Sciatic nerve (tissue), 2 donors: ENCODE measurements at regions not wholly inside any gene's neighbourhood (a gene's known extent, or its start where the extent isn't known, plus 50 kb on each side); places are given as distances from the start of the nearest gene placed in this dataset.

Experiments used
- ATAC-seq: fragments of 200-7000 bp; cut with Tn5 transposase; one replicate; pipeline ENCODE4 v1.9.1; 2020; ENCODE audit warnings: mild to moderate bottlenecking, moderate library complexity
- DNase-seq: peaks from one replicate; pipeline ENCODE4 v3.0.0-alpha.2; 2020; ENCODE audit warnings: low spot score
- intact Hi-C: fragments of 100-400 bp; cut with DNase I; formaldehyde crosslinking; loops from one replicate; pipeline ENCODE4 v1.14.2; 2022
- donor health status: DM: no; HTN: no; CAD: no.
- donor health status: DM: no; HTN: no; CAD: no.

- intact Hi-C loops = no loop called here
- ATAC-seq = no peak
These were observed 217.9 kb downstream of the ENGASE start for GRCh38 chr17:79292501-79292900.

DNA sequence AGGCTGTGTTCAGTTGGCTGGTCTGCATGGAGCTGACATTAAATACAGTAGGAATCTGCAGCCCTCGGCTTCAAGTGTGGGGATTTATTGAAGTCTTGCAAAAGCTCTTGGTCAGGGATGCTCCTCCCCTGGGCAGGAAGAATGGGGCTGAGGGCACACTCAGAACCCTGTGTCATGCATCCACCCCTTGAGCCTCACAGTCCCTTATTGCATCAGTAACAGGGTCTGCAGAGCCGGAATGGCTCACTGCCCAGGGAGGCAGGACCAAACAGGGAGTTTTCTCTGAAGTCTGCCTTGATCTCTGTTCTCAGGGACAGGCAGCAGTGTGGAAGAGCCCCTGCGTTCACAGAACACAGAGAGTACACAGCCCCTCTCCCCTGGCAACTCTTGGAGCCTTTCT is 216.8 kb downstream of the ENGASE start:
- ATAC-seq (no peak), DNase-seq (no peak)
- intact Hi-C loops = no loop called here

More at GRCh38 chr17:79292501-79292900, 217.9 kb downstream of the ENGASE start:
- DNase-seq = no peak

DNA sequence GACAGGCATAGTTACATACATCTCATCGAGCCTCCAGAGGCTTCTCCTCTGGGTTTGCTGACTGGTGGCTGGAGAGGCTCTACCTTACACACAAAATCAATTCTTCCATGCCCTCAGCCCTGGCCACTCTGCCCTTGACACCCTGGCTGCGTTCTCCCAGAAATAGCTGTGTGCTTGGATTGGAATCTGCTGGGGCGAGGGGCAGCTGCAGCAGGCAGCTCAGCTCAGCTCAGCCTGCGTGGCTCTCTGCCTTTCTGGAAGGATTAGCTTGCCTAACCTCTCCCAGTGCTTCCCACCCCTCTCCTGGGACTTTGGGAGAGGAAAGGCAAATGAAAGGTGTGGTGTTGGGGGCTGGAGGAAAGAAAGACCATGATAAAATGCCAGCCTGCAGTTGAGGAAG is 216.1 kb downstream of the ENGASE start:
- no peak for DNase-seq
- ATAC-seq = no peak
- intact Hi-C loops = no loop called here

DNA sequence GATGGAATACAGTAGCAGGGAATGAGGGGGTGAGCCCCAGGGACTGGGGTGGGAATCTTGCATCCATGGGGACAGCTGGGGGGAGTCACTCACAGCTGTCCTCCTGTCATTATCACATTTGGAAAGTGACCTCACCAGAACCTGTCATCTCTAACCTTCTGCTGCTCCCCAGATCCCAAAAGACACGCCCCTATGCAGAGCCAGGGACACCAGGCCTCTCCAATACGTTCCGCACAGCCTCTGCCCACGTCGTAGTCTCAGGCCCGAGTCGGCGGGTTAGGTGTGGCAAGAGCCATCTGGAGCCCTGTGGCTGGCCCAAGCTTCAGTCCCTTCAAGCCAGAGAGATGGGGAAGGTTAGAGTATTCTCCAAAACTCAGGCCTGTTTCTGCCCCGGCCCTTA is 214.3 kb downstream of the ENGASE start:
- no peak for DNase-seq
- no peak for ATAC-seq
- intact Hi-C loops = no loop called here

DNA sequence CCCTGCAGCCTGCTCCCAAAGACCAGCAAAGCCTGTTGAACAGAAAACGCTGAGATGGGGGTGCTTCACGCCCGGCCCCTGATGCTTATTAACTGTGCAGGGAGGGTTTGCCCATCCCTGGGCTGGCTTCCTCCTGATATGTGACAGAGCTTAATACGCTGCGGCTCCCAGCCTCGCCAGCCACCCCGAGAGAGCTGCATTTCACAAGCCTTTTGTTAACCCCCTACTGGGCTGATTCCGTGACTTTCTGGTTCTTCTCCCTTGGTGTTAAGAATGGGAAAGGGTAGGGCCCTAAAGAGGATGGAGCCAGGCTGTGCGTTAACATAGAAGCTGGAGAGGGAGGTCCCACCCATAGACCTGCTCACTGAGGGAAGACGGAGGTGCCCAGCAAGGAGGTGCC is 211.8 kb downstream of the ENGASE start:
- ATAC-seq (no peak), DNase-seq (no peak)
- intact Hi-C loops = no loop called here

GRCh38 chr17:79285973-79286372 is 211.3 kb downstream of the ENGASE start:
- ATAC-seq (no peak), DNase-seq (no peak)
- intact Hi-C loops = no loop called here

DNA sequence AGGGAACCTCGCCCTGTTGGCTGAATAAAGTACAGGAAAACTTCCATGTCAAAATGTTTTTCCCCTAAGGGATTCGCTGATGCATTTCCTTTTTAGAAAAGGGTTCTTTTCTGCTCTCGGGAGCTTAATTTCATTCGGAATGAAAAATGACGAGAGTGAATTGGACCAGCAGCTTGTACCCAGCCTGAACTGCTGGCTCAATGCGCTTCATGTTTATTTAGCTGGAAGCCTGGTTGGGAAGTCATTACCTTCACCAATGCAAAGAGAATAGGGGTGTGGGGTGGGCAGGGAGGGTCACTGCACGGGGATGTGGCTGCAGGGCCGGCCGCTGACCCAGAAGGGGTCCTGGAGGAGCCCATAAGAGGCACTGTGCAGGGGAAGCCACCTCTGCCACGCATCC is 207.7 kb downstream of the ENGASE start:
- DNase-seq = no peak
- no peak for ATAC-seq
- intact Hi-C loops = no loop called here

DNA sequence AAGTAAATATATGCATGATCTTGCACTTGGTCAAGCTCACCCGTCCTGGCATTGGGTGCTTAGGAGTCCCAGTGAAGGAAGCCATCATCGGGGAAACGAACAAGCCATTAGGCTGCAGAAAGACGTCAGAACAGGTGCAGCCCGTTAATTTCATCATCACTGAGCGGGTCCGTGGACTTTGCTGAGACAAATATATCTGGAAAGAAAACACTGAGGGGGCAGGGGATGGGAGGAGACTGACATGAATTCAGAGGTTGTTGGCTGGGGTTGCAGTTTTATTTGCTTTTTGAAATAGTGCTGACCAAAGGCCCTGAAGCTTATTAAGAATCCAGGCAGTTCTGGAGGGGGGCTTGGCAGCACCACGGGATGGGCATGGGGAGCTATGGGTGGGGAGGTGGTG is 207.2 kb downstream of the ENGASE start:
- ATAC-seq = no peak
- DNase-seq = no peak
- intact Hi-C loops = no loop called here

GRCh38 chr17:79280866-79281572 is 206.4 kb downstream of the ENGASE start:
- ATAC-seq (no peak), DNase-seq (no peak)
- intact Hi-C loops = no loop called here

GRCh38 chr17:79280010-79280409 is 205.4 kb downstream of the ENGASE start:
- DNase-seq = no peak
- intact Hi-C loops = no loop called here
- ATAC-seq = no peak

GRCh38 chr17:79279320-79279719 is 204.7 kb downstream of the ENGASE start:
- ATAC-seq (no peak), DNase-seq (no peak)
- intact Hi-C loops = no loop called here

GRCh38 chr17:79276821-79277220 is 202.2 kb downstream of the ENGASE start:
- ATAC-seq (no peak), DNase-seq (no peak)
- intact Hi-C loops = no loop called here

DNA sequence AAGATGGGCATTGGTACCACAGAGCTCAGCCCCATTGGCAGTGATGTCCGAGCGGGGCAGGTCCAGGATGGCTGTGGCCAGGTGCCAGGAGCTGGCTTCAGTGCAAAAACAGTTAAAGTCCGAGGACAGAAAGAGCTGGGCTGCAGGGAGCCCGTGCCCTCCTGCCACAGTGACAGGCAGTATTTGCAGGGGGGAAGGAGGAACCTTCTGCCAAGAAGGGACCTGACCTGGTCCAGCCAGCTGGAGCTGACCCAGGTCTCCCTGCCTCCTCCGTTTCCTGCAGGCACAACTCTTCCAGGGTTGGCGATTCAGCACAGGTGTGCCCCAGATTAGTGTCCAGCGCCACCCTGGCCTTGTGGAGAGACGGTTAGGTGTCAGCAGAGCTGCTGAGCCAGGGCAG is 199.0 kb downstream of the ENGASE start:
- DNase-seq (no peak), ATAC-seq (no peak)
- intact Hi-C loops = no loop called here

- DNase-seq (no peak), ATAC-seq (no peak)
- intact Hi-C loops = no loop called here
These were observed 198.1 kb downstream of the ENGASE start for GRCh38 chr17:79272666-79273219.

- ATAC-seq (no peak), DNase-seq (no peak)
- intact Hi-C loops = no loop called here
These were observed 197.6 kb downstream of the ENGASE start for GRCh38 chr17:79272220-79272619.

GRCh38 chr17:79269620-79270019 is 195.0 kb downstream of the ENGASE start:
- DNase-seq = no peak
- ATAC-seq = no peak
- intact Hi-C loops = no loop called here

DNA sequence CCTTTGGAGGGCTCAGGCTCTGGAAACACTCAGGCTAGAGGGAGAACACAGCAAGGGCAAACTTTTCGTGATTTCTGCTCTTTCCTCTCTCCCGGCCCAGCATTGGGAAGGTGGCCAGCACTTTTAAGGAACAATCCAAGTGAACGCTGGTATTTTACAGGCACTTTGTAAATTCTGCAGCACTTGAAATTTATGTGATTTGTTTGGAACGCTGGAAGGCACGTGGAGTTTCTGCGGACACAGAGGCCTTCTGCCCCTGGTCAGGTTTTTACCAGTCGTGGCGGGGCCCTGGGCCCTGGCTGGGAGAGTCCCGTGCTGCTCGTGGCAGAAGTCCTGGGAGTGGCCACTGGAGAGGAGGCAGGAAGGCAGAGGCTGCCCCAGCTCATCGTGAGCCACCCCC is 188.6 kb downstream of the ENGASE start:
- intact Hi-C loops = no loop called here
- DNase-seq = no peak
- no peak for ATAC-seq

DNA sequence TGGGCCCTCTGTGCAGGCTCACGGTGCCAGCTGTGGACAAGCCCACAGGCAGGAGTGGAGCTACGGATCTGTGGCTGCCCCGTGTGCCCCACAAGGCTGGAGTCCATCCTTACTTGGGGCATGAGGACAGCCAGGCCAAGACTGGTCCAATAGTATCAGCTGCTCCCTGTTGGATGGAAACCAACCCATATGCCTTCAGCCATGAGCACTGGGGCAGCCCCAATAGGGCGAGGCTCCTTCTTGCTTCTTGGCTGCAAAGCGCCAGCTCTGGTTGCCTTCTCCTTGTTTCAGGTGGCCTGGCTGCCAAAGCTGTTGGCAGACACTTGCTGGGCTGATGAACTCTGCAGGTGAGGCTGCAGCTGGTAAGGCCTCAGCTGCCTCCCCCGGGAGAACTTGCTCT is 188.0 kb downstream of the ENGASE start:
- intact Hi-C loops = no loop called here
- ATAC-seq (no peak), DNase-seq (no peak)

- DNase-seq = no peak
- intact Hi-C loops = no loop called here
- no peak for ATAC-seq
These were observed 186.9 kb downstream of the ENGASE start for GRCh38 chr17:79261355-79262072.

DNA sequence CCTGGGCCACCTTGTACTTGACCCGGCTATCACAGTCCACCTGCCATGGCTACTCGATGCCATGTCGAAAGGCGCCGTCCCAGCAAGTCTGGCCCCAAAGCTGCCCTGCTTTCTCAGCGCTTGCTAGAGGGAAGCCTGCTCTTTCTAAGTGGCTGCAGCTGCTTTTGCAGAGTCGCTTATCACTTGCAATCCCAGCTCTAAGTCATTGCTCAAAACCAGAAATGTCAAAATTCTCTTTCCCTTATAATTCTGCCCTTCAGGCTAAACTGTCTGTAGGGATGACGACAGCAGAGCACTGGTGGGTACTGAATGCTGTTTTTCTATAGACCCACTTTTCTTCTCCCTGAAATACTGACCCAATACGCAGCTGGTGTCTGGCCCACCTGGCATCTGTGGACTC is 184.2 kb downstream of the ENGASE start:
- intact Hi-C loops = no loop called here
- ATAC-seq (no peak), DNase-seq (no peak)

- ATAC-seq = no peak
- intact Hi-C loops = no loop called here
- no peak for DNase-seq
These were observed 183.4 kb downstream of the ENGASE start for GRCh38 chr17:79258041-79258440.
